MCF 10A (cell line): ENCODE measurements at regions not wholly inside any gene's neighbourhood (a gene's known extent, or its start where the extent isn't known, plus 50 kb on each side); places are given as distances from the start of the nearest gene placed in this dataset.

ENCODE experiments used
- BruUV-seq: library from RNA; stranded (reverse); fragments of 400-500 nt; replicated peaks from 2 replicates; lab custom pipeline; 2021; lab: Mats Ljungman, UMichigan
- CTCF ChIA-PET: fragments of 300-600 bp; sonication (Branson Sonifier 250); formaldehyde crosslinking; extraction: SDS; loops from one replicate; lab custom pipeline; 2021; ENCODE audit warnings: antibody characterized with exemption, inconsistent platforms; lab: Yijun Ruan, JAX
- POLR2A ChIA-PET: fragments of 300-600, 350-650 bp; sonication (Branson Sonifier 250); formaldehyde crosslinking; extraction: SDS; loops from one replicate; lab custom pipeline; 2020; ENCODE audit warnings: antibody characterized with exemption, inconsistent platforms; lab: Yijun Ruan, JAX
- DNase-seq: peaks from one replicate; pipeline ENCODE4 v3.0.0-alpha.2; 2018; ENCODE audit not compliant: unreplicated experiment
- H3K27ac Mint-ChIP-seq: one replicate; pipeline ENCODE4 v1.8.0; 2022; ENCODE audit warnings: mild to moderate bottlenecking, low read depth, mixed read lengths; ENCODE audit not compliant: unreplicated experiment
- H3K27me3 Mint-ChIP-seq: one replicate; pipeline ENCODE4 v1.8.0; 2022; ENCODE audit warnings: mixed read lengths; ENCODE audit not compliant: insufficient read depth, unreplicated experiment
- H3K36me3 Mint-ChIP-seq: one replicate; pipeline ENCODE4 v1.8.0; 2022; ENCODE audit warnings: mild to moderate bottlenecking, moderate library complexity, mixed read lengths; ENCODE audit not compliant: insufficient read depth, unreplicated experiment
- H3K4me1 Mint-ChIP-seq: one replicate; pipeline ENCODE4 v1.8.0; 2022; ENCODE audit warnings: mixed read lengths; ENCODE audit not compliant: insufficient read depth, unreplicated experiment
- H3K4me3 Mint-ChIP-seq: one replicate; pipeline ENCODE4 v1.8.0; 2022; ENCODE audit warnings: mild to moderate bottlenecking, moderate library complexity, mixed read lengths; ENCODE audit not compliant: unreplicated experiment
- H3K9me3 Mint-ChIP-seq: one replicate; pipeline ENCODE4 v1.8.0; 2022; ENCODE audit warnings: mixed read lengths; ENCODE audit not compliant: unreplicated experiment
- CTCF ChIP-seq: fragments of 200-600 bp; IDR thresholded peaks from one replicate; pipeline ENCODE4 v1.8.0; 2022; ENCODE audit warnings: antibody characterized with exemption, mild to moderate bottlenecking; ENCODE audit not compliant: unreplicated experiment
- intact Hi-C: fragments of 100-400 bp; cut with micrococcal nuclease; formaldehyde crosslinking; loops from 2 replicates; pipeline ENCODE4 v1.14.1; 2022

GRCh38 chr16:73669535-73670274 lies 621.8 kb upstream of the ZFHX3 start:
- intact Hi-C loops: no loop called here
- no peaks in the 10 kb centered on the region for H3K36me3 Mint-ChIP-seq
- DNase-seq: no peak
- H3K4me3 Mint-ChIP-seq: no peak overlapping the region
- H3K4me1 Mint-ChIP-seq: no peaks in the 10 kb centered on the region
- ChIA-PET POLR2A (no interaction called here), CTCF (interaction anchor here (1.0 kb wide), 1 partner anchor 177 kb away, joined by 3 read pairs; no protein-coding TSS in a partner anchor)
- BruUV-seq: no TSS peak
- TF ChIP-seq CTCF: no peak
- peaks cover 85% of the 10 kb centered on the region for H3K27me3 Mint-ChIP-seq
- no peak overlapping the region for H3K27ac Mint-ChIP-seq
- H3K9me3 Mint-ChIP-seq: no peaks in the 10 kb centered on the region

- Mint-ChIP-seq H3K27ac (no peak overlapping the region), H3K4me1 (no peaks in the 10 kb centered on the region), H3K9me3 (no peaks in the 10 kb centered on the region), H3K27me3 (peaks cover 82% of the 10 kb centered on the region), H3K36me3 (no peaks in the 10 kb centered on the region), H3K4me3 (no peak overlapping the region)
- no peak for DNase-seq
- ChIA-PET POLR2A (no interaction called here), CTCF (no interaction called here)
- intact Hi-C loops: no loop called here
- no TSS peak for BruUV-seq
- no peak for TF ChIP-seq CTCF
Measured at GRCh38 chr16:73663720-73664119, 615.8 kb upstream of the ZFHX3 start.

- H3K9me3 Mint-ChIP-seq: peaks cover 13% of the 10 kb centered on the region
- intact Hi-C loops: no loop called here
- no peaks in the 10 kb centered on the region for H3K36me3 Mint-ChIP-seq
- no peak for DNase-seq
- no peaks in the 10 kb centered on the region for H3K4me1 Mint-ChIP-seq
- TF ChIP-seq CTCF: no peak
- no peak overlapping the region for H3K27ac Mint-ChIP-seq
- H3K27me3 Mint-ChIP-seq: peaks cover 83% of the 10 kb centered on the region
- POLR2A ChIA-PET: interaction anchor here (0.7 kb wide), 1 partner anchor 19 kb away, joined by 3 read pairs; no protein-coding TSS in a partner anchor
- CTCF ChIA-PET: no interaction called here
- no peak overlapping the region for H3K4me3 Mint-ChIP-seq
- BruUV-seq: no TSS peak
Measured at GRCh38 chr16:73636196-73636595, 588.3 kb upstream of the ZFHX3 start.

GRCh38 chr16:73629011-73629410 lies 581.1 kb upstream of the ZFHX3 start:
- Mint-ChIP-seq H3K9me3 (no peaks in the 10 kb centered on the region), H3K4me1 (no peaks in the 10 kb centered on the region), H3K4me3 (no peak overlapping the region), H3K27me3 (peaks cover 100% of the 10 kb centered on the region), H3K36me3 (no peaks in the 10 kb centered on the region), H3K27ac (no peak overlapping the region)
- intact Hi-C loops: no loop called here
- BruUV-seq: no TSS peak
- POLR2A ChIA-PET: no interaction called here
- DNase-seq: no peak
- TF ChIP-seq CTCF: no peak
- CTCF ChIA-PET: interaction anchor here (0.6 to 0.7 kb wide), 2 partner anchors 174 to 247 kb away, joined by 3 read pairs; no protein-coding TSS in a partner anchor
